ENCODE measurements at regions not wholly inside any gene's neighbourhood (a gene's known extent, or its start where the extent isn't known, plus 50 kb on each side); places are given as distances from the start of the nearest gene placed in this dataset.

DNA sequence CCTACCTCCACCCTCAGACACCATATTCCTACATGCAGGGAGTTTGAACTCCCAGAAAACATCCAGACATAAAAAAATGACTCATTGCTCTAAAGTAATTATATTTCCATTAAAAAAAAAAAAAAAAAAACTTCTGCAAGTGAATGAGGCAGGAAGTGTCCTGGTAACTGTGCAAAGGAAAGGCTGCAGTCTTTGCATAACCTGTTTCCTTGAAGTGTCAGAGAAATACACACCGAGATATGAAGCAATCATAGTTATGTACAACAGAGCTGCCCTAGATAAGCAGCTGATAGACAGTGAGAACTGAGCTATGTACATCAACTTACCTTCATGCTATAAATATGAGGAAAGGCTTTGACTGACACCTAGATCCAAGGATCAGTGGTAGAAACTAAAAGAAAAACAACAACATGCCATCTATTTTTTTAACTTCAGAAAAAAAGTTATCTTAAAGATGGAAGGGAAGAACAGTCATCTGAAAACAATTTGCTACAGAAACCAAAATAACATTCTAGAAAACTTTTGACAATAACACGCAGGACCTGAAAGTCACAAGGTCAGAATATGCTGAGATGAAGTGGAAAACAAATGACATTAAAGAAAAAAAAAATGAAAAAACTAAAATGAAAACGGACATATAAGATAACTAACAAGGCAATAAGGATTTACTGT, 263.2 kb downstream of the SEC23A start:
- FAIRE-seq: no peak

GRCh38 chr14:38838979-38839323, 264.1 kb downstream of the SEC23A start:
- FAIRE-seq: no peak

DNA sequence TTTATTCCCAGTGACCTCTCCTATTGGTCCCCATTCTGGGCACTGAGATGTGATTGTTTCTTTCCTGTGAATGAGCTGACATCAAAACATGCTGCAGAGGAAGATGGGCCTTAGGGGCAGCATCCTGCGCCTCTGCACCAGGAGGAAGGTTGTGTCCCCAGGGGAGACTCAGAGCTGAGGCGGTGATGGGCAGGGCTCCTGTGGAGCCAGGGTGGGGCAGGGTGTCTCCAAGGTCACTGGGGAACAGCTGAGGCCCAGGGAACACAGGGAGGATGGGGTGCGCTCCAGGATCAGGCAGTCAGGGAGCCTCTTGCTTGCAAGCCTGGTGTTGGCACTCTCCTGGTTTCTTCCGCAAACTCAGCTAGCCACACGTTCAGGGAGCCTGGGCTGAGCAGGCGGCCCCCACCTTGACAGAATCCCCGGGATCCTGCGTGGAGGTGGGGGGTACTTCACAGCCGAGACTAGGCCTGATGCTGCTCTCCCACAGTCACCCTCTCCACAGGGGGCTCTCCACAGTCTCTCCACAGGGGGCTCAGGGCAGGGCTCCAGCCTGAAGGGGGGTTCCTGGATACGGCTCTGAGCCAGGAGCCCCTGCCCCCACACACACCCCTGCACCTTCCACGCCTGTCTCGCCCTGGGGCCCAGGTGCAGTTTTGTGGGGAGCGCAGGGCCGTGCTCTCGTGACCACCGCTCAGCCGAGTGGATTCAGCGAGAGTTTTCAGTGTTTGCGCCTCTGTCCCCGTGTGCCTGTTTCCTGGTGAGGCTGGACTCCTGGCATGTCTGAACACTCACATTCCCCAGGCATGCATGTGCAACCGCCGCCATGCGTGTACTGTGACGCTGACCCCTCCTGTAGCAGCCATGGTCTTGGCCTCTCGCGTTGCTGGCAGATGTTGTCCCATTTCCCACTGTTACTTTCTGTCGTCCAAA, 264.7 kb downstream of the SEC23A start:
- no peak for FAIRE-seq

DNA sequence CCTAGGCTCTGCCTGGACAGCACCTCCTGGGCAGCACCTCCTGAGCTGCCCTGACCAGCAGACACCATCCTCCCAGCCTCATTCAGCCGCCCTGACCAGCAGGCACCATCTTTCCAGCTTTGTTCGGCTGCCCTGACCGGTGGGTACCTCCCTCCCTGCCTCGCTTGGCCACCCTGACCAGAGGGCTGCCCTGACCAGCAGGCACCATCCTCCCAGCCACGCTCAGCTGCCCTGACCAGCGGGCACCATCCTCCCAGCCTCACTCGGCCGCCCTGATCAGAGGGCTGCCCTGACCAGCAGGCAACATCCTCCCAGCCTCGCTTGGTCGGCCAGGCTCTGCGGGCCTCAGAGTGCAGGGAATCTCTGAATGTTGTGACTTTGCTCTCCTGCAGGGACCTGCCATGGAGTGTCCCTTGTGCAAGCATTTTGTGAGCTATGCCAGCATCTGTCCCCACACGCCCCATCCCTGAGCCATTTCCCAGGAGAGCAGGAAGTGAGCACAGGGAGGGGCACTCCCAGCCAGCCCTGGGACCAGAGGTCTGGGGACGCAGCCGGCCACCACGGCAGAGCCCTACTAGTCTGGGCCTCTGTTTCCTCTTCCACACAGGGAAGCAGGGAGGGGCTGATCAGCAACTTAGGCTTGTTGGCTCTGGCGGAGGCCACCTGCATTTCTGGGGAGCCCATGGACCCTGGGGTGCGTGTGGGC, 265.5 kb downstream of the SEC23A start:
- no peak for FAIRE-seq

DNA sequence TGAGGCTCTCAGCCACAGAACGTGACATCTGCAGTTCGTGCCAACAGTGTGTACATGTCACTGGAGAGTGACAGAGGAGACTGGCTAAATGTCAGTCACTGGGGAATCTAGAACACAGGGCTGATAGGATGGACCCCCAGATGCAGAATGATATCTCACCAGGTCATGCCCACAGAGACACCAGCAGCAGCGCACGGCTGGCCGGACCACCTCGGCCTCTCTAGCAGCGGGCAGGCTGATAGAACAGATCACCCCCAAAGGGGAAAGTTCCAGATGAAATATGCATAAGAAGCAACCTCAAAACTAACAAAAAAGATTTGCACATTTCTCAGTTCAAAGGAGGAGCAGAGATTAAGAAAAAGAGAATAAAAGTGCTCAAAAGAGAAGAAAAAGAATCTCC, 266.5 kb downstream of the SEC23A start:
- FAIRE-seq: no peak

GRCh38 chr14:38835874-38836273, 267.2 kb downstream of the SEC23A start:
- no peak for FAIRE-seq

DNA sequence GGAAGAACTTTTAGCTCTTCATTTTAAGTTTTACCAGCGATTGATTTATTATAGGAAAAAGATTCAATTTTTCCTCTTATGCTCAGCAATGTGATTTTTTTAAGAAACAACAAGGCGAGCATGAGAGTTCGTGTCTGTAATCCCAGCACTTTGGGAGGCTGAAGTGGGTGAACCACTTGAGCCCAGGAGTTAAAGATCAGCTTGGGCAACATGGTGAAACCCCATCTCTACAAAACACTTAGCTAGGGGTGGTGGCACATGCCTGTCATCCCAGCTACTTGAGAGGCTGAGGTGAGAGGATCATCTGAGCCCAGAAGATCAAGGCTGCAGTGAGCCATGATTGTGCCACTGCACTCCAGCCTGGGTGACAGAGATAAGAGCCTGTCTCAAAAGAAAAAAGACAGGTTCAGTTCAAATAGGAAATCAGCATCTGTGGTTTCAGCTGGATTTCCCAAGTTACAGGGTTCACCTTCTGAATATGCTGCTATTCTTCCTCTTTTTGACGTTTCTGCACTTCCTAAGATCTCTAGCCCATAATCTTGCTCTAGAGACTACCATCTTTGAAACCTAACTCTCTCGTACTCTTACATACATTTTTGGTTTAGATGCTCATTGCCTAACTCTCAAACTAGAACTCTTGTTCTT, 274.7 kb downstream of the SEC23A start:
- no peak for FAIRE-seq

DNA sequence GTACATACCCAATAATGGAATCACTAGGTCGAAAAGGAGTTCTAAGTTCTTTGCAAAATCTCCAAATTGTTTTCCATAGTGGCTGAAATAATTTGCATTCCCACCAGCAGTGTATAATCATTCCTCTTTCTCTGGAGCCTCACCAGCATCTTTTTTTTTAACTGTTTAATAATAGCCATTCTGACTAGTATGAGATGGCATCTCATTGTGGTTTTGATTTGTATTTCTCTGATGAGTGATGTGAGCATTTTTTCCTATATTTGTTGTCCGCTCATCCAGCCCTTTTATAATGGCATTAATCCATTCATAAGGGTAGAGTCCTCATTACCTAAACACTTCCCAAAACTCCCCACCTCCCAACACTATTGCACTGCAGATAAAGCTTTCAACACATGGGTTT, 278.3 kb downstream of the SEC23A start:
- FAIRE-seq: no peak

GRCh38 chr14:38818555-38818954, 284.5 kb downstream of the SEC23A start:
- no peak for FAIRE-seq

DNA sequence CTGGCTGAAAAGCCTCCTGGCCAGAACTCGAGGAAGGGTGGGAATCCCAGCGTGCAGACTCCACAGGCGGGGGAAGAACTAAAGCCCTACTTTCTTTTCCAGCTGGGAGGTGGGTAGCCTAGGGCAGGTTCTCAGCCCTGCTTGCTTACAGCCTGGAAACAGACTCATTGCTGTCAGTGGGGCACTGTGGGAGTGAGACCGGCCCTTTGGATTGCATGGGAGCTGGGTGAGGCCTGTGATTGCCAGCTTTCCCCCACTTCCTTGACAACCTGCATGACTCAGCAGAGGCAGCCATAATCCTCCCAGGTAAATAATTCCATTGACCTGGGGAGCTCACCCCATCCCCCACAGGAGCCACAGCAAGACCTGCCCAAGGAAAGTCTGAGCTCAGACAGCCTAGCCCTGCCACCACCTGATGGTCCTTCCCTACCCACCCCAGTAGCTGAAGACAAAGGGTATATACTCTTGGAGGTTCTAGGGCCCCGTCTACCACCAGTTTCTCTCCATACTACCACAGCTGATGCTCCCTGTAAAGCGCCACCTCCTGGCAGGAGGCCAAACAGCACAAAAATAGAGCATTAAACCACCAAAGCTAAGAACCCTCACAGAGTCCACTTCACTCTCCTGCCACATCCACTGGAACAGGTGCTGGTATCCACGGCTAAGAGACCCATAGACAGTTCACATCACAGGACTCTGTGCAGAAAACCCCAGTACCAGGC, 294.1 kb downstream of the SEC23A start:
- no peak for FAIRE-seq

GRCh38 chr14:38799671-38800070, 303.4 kb downstream of the SEC23A start:
- no peak for FAIRE-seq

- FAIRE-seq: no peak
These were observed 308.4 kb downstream of the SEC23A start for GRCh38 chr14:38794677-38795076.

GRCh38 chr14:38791862-38792261, 311.2 kb downstream of the SEC23A start:
- FAIRE-seq: no peak

DNA sequence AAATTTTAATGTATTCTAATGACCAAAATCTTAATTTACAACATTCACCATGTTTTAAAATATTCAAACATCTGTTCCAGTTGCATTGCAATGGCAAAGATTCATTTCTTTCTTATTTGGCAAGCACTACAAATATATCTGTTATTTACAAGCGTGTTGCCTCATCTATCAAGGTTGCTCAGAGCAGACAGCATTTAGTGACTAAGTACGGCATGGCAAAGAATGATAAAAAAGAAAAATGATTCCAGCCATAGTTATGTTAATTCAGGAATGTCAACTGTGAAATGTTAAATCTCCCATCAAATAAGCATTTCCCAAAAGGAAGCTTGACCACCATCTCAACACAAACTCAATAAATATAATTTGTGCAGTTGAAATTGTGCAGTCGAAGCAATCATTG, 312.1 kb downstream of the SEC23A start:
- no peak for FAIRE-seq

DNA sequence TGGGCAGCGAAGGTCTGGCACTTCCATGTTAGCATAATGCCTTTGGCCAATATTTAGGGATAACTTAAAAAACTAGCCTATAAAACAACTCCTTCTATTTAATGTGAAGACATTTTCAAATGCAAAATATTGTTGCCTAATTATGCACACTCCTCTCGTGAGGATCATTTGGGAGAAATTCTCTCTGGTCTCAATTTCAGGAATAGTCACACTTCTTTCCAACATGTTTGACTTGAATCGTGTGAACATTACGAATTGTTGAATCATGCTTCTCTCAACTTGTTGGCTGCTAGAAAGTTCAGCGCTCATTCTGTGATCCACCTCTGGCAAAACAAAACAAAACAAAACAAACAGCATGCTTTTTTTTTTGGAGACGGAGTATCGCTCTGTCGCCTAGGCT, 313.2 kb downstream of the SEC23A start:
- FAIRE-seq: no peak

DNA sequence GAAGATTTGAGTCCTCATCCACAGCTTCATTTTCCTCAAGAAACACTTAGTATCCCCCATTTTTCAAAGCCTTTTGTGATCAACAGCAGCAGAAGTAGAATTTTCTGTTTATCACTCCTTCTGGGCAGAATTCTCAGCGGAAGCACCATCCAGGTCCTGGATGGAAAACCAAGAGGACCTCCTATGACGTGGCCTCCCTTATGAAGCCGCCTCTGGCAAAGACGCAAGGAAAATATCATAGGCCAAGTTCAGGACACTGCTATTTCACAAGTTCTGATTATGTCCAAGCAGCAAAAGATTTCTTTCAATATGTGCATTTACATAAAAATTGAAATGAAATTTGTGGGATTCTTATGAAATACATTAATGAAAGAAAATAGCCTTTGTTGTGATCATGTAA, 315.0 kb downstream of the SEC23A start:
- FAIRE-seq: no peak

- peak; percentile 94 for FAIRE-seq
These were observed 316.1 kb downstream of the SEC23A start for GRCh38 chr14:38786921-38787320.

DNA sequence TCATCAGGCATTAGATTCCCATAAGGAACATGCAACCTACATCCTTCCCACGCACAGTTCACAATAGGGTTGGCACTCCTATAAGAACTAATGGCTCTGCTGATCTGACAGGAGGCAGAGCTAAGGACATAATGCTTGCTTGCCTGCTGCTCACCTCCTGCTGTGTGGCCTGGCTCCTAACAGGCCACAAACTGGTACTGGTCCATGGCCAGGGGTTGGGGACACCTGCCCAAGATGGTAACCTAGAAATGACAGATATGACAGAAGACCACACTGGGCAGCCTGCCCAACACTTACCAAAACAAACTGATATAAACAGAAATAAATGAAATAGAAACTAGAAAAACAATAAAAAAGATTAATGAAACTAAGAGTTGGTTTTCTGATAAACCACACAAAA, 325.6 kb downstream of the SEC23A start:
- FAIRE-seq: no peak

DNA sequence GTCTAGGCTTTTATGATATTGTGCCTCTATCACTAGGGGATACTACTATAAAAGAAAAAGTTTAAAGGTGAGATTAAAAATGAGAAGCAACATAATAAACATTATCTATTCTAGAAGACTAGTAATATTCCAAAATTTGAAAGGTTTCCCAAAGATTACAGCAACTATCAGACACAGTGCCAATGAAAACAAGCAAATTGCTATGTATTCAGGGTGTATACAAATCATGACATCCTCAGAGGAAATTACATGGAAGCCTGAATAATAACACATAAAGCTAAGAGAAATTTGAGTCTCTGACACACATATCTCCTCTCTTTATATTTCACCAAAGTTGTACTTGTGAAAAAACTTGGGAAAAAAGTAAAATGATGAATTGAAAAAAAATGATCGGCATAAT, 327.0 kb downstream of the SEC23A start:
- no peak for FAIRE-seq

DNA sequence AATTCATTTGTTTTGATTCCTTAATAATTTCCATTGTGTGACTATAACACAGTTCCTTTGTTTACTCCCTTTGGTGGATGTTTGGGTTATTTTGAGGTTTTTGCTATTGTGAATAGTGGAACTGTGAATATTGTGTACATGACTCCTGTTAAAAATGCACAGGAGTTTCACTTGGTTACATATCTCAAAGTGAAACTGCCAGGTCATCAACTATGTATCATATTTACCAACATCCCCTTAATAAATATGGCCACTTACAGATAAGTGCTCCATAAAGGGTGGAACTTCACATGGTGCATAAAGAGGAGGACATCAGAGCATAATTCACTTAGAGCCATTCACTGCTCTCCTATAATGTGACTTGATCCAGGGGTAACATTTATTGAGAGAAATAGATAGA, 328.9 kb downstream of the SEC23A start:
- FAIRE-seq: no peak

DNA sequence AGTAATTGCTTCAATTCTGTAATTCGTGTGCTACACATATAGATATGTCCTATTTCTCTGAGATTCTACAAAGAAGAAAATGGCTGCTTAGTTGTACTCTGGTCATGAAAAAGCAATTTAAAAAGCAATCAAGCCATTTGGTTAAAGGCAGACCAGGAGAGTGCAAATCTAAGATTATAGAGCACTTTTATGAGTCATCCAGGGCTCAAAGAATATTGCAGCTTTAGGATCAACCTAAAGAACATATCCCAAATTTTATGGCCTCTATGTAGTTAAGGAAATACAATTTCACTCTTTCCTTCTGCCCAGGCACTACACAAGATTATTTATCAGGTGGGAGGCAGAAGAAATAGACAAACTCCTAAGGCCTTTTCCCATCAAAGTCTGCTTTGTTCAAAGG, 332.8 kb downstream of the SEC23A start:
- no peak for FAIRE-seq

DNA sequence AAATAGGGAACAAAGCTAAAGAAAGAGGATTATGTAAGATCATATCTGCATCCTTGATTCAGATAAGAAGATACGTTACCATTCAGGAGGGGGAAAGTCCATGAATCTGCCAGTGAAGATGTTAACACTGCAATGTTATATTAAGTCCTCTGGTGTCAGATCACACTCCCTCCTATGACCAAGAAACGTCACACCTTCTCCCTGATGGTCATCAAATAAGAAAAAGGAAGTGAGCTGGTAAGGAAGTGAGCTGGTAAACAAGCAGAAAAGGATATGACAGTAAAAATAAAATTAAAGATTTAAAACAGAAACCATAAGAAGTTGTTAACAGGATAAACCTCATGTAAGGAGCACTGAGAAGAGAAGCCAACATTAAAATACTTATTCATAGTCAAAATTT, 340.2 kb downstream of the SEC23A start:
- no peak for FAIRE-seq

GRCh38 chr14:38762426-38762825, 340.6 kb downstream of the SEC23A start:
- no peak for FAIRE-seq

Measured in islet of Langerhans (tissue), 1 donor.